ENCODE measurements at regions not wholly inside any gene's neighbourhood (a gene's known extent, or its start where the extent isn't known, plus 50 kb on each side); places are given as distances from the start of the nearest gene placed in this dataset.

GRCh38 chr11:62064221-62064620 is 59.6 kb upstream of the INCENP start:
- TF ChIP-seq CTCF (IDR thresholded peaks at IDR 0.05) (no peak), EZH2 (IDR thresholded peaks at IDR 0.05; ENCODE audit: borderline replicate concordance, insufficient read depth, low read depth, low read length, poor library complexity, severe bottlenecking) (no peak)

Data from B cell (primary cell).